SU-DHL-6 (cell line): ENCODE measurements at regions not wholly inside any gene's neighbourhood (a gene's known extent, or its start where the extent isn't known, plus 50 kb on each side); places are given as distances from the start of the nearest gene placed in this dataset.

Source experiments
- H2AFZ ChIP-seq: fragments of 200-600 bp; sonication (generic); 2 replicates; pipeline ENCODE4 v1.6.1; 2014; ENCODE audit warnings: low read depth, mild to moderate bottlenecking, moderate library complexity, mixed read lengths, antibody characterized with exemption, low read length; ENCODE audit not compliant: severe bottlenecking
- H3F3A ChIP-seq: fragments of 200-600 bp; shearing (Covaris generic); 2 replicates; pipeline ENCODE4 v1.6.0; 2016; ENCODE audit warnings: antibody characterized with exemption, mild to moderate bottlenecking; ENCODE audit not compliant: insufficient read depth
- H3K27ac ChIP-seq: fragments of 200-600 bp; sonication (generic); 2 replicates; pipeline ENCODE4 v1.5.1; 2016; ENCODE audit warnings: low read depth, mild to moderate bottlenecking, low read length, moderate library complexity, mixed read lengths
- H3K27me3 ChIP-seq: fragments of 200-600 bp; sonication (generic), shearing (Covaris generic); 2 replicates; pipeline ENCODE4 v1.6.0; 2014; ENCODE audit warnings: mild to moderate bottlenecking, low read length
- H3K36me3 ChIP-seq: fragments of 200-600 bp; sonication (generic); 2 replicates; pipeline ENCODE4 v1.6.1; 2014; ENCODE audit warnings: mild to moderate bottlenecking, low read length, mixed read lengths
- H3K4me2 ChIP-seq: fragments of 300-600, 200-600 bp; shearing (Covaris generic), sonication (generic); 2 replicates; pipeline ENCODE4 v1.6.0; 2014; ENCODE audit warnings: low read length, low read depth, mild to moderate bottlenecking; ENCODE audit not compliant: poor library complexity, severe bottlenecking
- H3K4me3 ChIP-seq: fragments of 200-600 bp; sonication (generic); 2 replicates; pipeline ENCODE4 v1.5.1; 2014; ENCODE audit warnings: antibody characterized with exemption, low read length, mild to moderate bottlenecking, mixed read lengths; ENCODE audit not compliant: insufficient read depth, poor library complexity, severe bottlenecking
- H3K79me2 ChIP-seq: fragments of 200-600 bp; sonication (generic); 2 replicates; pipeline ENCODE4 v1.6.1; 2014; ENCODE audit warnings: mild to moderate bottlenecking, low read length, moderate library complexity; ENCODE audit not compliant: insufficient read depth
- H3K9ac ChIP-seq: fragments of 200-600 bp; sonication (generic); 2 replicates; pipeline ENCODE4 v1.7.0; 2014; ENCODE audit warnings: mild to moderate bottlenecking, low read length
- H3K9me2 ChIP-seq: fragments of 200-600 bp; sonication (generic); replicated peaks from 2 replicates; pipeline ENCODE4 v1.6.1; 2014; ENCODE audit warnings: low read length; ENCODE audit not compliant: insufficient read depth
- H3K9me3 ChIP-seq: fragments of 200-600 bp; sonication (generic); 2 replicates; pipeline ENCODE4 v1.6.1; 2014; ENCODE audit warnings: low read length, mixed read lengths; ENCODE audit not compliant: insufficient read depth
- H4K20me1 ChIP-seq: fragments of 200-600 bp; sonication (generic); 2 replicates; pipeline ENCODE4 v1.6.1; 2014; ENCODE audit warnings: low read depth, mild to moderate bottlenecking, antibody characterized with exemption, low read length, moderate library complexity, mixed read lengths
- EZH2phosphoT487 ChIP-seq: fragments of 200-600 bp; sonication (generic), shearing (Covaris generic); conservative IDR thresholded peaks from 2 replicates; pipeline ENCODE4 v1.6.1; 2018; ENCODE audit warnings: mild to moderate bottlenecking, antibody characterized with exemption, low read length, moderate library complexity, mixed read lengths
- TF ChIP-seq, protein P1 (sequence below): fragments of 200-600 bp; sonication (generic); IDR thresholded peaks from one replicate; pipeline ENCODE4 v1.5.1; 2017; ENCODE audit warnings: antibody characterized with exemption, mild to moderate bottlenecking, low read length, moderate library complexity; ENCODE audit not compliant: insufficient read depth, poor library complexity, severe bottlenecking

- H3K9me2 ChIP-seq = no peaks in the 10 kb centered on the region
- no peaks in the 10 kb centered on the region for H3F3A ChIP-seq
- no peaks in the 10 kb centered on the region for H3K27me3 ChIP-seq
- no peak overlapping the region for H3K9ac ChIP-seq
- H3K4me3 ChIP-seq = no peak overlapping the region
- TF ChIP-seq, protein P1, sequence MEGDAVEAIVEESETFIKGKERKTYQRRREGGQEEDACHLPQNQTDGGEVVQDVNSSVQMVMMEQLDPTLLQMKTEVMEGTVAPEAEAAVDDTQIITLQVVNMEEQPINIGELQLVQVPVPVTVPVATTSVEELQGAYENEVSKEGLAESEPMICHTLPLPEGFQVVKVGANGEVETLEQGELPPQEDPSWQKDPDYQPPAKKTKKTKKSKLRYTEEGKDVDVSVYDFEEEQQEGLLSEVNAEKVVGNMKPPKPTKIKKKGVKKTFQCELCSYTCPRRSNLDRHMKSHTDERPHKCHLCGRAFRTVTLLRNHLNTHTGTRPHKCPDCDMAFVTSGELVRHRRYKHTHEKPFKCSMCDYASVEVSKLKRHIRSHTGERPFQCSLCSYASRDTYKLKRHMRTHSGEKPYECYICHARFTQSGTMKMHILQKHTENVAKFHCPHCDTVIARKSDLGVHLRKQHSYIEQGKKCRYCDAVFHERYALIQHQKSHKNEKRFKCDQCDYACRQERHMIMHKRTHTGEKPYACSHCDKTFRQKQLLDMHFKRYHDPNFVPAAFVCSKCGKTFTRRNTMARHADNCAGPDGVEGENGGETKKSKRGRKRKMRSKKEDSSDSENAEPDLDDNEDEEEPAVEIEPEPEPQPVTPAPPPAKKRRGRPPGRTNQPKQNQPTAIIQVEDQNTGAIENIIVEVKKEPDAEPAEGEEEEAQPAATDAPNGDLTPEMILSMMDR = no peak
- TF ChIP-seq EZH2phosphoT487 = no peak
- H3K4me2 ChIP-seq = no peak overlapping the region
- no peak overlapping the region for H2AFZ ChIP-seq
- H3K27ac ChIP-seq = no peak overlapping the region
- H3K79me2 ChIP-seq = no peaks in the 10 kb centered on the region
- no peaks in the 10 kb centered on the region for H3K9me3 ChIP-seq
- no peaks in the 10 kb centered on the region for H4K20me1 ChIP-seq
- H3K36me3 ChIP-seq = no peaks in the 10 kb centered on the region
These were observed 195.5 kb downstream of the ETS1 start for GRCh38 chr11:128391811-128392210.

- TF ChIP-seq EZH2phosphoT487 = no peak
- TF ChIP-seq, protein P1 = no peak
- Histone ChIP-seq H3F3A (no peaks in the 10 kb centered on the region), H3K9me2 (no peaks in the 10 kb centered on the region), H3K9me3 (no peaks in the 10 kb centered on the region), H3K4me2 (no peak overlapping the region), H2AFZ (no peak overlapping the region), H3K79me2 (no peaks in the 10 kb centered on the region), H4K20me1 (no peaks in the 10 kb centered on the region), H3K27ac (no peak overlapping the region), H3K36me3 (no peaks in the 10 kb centered on the region), H3K27me3 (no peaks in the 10 kb centered on the region), H3K4me3 (no peak overlapping the region), H3K9ac (no peak overlapping the region)
These were observed 197.1 kb downstream of the ETS1 start for GRCh38 chr11:128390246-128390645.

GRCh38 chr11:128389461-128389976 lies 197.8 kb downstream of the ETS1 start:
- no peak overlapping the region for H2AFZ ChIP-seq
- TF ChIP-seq, protein P1 = no peak
- TF ChIP-seq EZH2phosphoT487 = no peak
- H3K9me3 ChIP-seq = no peaks in the 10 kb centered on the region

More at GRCh38 chr11:128389461-128389976, 197.8 kb downstream of the ETS1 start:
- H3K4me2 ChIP-seq = no peak overlapping the region
- H3K79me2 ChIP-seq = no peaks in the 10 kb centered on the region
- no peaks in the 10 kb centered on the region for H3K36me3 ChIP-seq
- no peaks in the 10 kb centered on the region for H3K9me2 ChIP-seq
- no peaks in the 10 kb centered on the region for H4K20me1 ChIP-seq
- H3K27ac ChIP-seq = no peak overlapping the region
- no peaks in the 10 kb centered on the region for H3F3A ChIP-seq
- no peak overlapping the region for H3K9ac ChIP-seq
- H3K4me3 ChIP-seq = no peak overlapping the region
- H3K27me3 ChIP-seq = no peaks in the 10 kb centered on the region
